NCI-H146 treated with DMSO at 0.1 percent for 48 hours (cell line): ENCODE measurements at regions not wholly inside any gene's neighbourhood (a gene's known extent, or its start where the extent isn't known, plus 50 kb on each side); places are given as distances from the start of the nearest gene placed in this dataset.
"Not testable (repeated sequence)": the region's sequence is repeated elsewhere in the genome, so short reads cannot be mapped to it uniquely, and the experiment has no call there.

Experiments
- DNase-seq: peaks from one replicate; lab custom pipeline; 2025; ENCODE audit not compliant: unreplicated experiment; lab: John Stamatoyannopoulos, UW

- no peak for DNase-seq
Measured at GRCh38 chr22:25281675-25282345, 62.4 kb downstream of the CRYBB2 start.

DNA sequence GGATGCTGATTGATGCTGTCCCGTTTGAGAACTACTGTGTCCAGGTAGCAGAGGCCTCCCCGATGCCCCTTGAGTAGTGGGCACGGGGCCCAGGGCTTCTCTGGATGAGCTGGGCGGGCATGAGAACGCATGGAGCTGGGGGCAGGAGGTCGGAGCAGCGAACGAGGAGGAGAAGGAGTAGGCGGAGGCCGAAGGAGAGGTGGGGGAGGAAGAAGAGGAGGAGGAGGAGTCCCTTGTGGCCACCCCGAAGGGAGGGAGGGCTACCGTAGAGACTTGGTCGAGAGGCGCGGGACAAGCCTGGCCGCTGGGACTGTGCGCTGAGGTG, 62.9 kb downstream of the CRYBB2 start:
- no peak for DNase-seq

- no peak for DNase-seq
Measured at GRCh38 chr22:25282671-25283561, 63.5 kb downstream of the CRYBB2 start.

- not testable (repeated sequence) for DNase-seq
Measured at GRCh38 chr22:25288481-25288880, 69.0 kb downstream of the CRYBB2 start.

GRCh38 chr22:25301912-25302311, 82.5 kb downstream of the CRYBB2 start:
- DNase-seq = not testable (repeated sequence)

DNA sequence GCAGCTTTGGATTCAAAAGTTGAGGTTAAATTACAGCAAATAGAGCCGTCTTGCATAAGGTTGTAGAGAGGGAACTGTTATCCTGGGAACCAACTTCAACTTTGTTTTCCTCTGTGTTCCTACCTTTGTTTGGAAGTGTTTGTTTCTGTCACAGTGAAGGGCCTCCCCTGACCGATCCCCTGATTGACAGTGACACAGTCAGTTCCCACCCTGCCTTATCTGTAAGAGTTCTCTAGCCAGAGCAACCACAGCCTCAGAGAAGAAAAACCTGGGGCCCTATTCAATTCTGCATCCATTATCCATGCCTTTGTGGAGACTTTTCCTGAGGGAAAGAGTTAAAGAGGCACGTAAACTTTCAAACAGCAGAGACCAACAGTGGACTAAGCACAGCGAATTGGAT, 90.1 kb downstream of the CRYBB2 start:
- DNase-seq = not testable (repeated sequence)

DNA sequence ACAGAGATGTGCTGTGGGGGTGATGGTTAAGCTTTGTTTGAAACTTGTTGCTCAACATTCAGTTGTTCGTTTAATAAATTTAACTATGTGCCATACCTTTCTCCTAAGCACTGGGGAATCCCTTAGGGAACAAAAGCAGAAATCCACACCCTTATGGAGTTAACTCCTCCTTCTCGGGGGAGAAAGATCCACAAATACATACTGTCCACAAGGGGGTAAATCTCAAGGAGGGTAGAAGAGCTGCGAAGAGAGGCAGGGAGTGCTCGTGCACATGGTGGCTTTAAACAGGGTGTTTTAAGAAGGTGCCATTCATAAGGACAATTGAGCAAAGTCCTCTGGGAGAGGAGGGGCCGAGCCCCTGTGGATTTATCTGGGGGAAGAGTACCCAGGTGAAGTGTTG, 92.5 kb downstream of the CRYBB2 start:
- DNase-seq = not testable (repeated sequence)

DNA sequence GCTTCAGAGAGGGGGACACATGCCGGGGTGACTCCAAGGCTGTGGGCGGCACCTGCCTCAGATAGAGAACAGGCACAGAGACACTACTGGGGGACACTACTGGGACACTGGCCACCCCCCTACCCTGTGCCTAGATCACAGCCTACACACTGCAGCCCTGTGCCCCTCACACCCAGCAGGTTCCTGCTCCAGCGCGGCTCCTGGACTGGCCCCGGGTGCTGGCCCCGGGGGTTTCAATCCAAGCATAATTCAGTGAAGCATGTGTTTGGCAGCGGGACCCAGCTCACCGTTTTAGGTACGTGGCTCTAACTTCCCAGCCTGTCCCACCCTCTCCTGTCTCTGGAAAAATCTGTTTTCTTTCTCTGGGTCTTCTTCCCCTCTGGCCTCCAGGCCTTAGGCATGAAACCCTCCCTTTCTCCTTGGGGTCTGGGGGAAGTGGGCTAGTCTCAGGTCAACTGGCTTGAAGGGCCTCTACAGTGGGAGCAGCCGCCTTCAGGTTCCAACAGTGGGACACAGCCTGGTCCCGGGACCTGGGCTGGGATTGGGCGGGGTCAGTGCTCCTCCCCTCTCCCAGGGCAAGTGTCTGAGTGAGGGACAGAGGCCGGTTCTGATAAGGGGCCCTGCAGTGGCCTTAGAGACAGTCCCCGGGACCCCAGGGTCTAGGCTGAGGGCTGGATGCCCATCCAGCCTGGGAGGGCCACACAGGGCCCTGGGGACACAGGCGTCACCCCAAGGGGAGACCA, 98.8 kb downstream of the CRYBB2 start:
- no peak for DNase-seq

- DNase-seq = no peak
Measured at GRCh38 chr22:25327018-25327755, 107.7 kb downstream of the CRYBB2 start.

DNA sequence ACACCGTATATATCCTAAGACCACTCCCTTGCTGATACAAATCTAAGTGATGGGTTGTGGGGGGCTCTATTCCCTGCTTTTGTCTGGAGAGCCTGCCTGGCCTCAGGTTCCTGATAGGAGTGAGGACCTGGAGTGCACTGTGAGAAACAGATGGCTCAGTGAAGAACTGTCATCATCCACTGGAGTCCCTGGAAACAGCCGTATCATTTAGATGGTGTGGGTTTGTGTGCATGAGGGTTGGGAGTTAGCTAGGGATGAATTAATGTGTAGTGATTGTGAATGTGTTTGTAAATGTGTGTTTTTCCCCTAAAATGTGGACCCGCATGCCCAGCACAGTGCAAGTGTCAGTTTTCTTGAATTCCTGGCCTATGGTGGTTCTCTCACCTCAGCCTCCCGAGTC, 111.6 kb downstream of the CRYBB2 start:
- no peak for DNase-seq

DNA sequence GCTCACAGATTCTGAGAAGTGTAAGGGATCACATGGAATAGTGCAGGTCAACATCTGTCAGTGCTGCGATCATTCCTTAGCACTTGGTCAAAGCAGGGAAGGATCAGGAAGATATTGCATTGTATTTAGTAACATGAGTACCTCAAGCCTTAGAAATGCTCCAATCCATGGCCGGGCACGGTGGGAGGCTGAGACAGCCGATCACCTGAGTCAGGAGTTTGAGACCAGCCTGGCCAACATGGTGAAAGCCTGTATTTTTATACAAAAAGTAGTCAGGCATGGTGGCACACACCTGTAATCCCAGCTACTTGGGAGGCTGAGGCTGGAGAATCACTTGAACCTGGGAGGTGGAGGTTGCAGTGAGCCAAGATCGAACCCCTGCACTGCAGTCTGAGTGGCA, 112.5 kb downstream of the CRYBB2 start:
- not testable (repeated sequence) for DNase-seq

GRCh38 chr22:25332386-25332785, 112.9 kb downstream of the CRYBB2 start:
- no peak for DNase-seq

- peak; percentile 3 for DNase-seq
Measured at GRCh38 chr22:25334162-25334490, 114.7 kb downstream of the CRYBB2 start.

DNA sequence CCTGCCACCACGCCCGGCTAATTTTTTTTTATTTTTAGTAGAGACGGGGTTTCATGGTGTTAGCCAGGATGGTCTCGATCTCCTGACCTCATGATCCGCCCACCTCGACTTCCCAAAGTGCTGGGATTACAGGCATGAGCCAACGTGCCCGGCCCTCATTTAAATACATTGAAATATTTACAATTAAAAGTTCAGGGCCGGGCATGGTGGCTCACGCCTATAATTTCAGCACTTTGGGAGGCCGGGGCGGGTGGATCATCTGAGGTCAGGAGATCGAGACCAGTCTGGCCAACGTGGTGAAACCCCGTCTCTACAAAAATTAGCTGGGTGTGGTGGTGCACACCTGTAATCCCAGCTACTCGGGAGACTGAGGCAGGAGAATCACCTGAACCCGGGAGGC, 115.2 kb downstream of the CRYBB2 start:
- not testable (repeated sequence) for DNase-seq

GRCh38 chr22:25335276-25335675, 115.8 kb downstream of the CRYBB2 start:
- not testable (repeated sequence) for DNase-seq

GRCh38 chr22:25340536-25340935, 121.1 kb downstream of the CRYBB2 start:
- DNase-seq = not testable (repeated sequence)

DNA sequence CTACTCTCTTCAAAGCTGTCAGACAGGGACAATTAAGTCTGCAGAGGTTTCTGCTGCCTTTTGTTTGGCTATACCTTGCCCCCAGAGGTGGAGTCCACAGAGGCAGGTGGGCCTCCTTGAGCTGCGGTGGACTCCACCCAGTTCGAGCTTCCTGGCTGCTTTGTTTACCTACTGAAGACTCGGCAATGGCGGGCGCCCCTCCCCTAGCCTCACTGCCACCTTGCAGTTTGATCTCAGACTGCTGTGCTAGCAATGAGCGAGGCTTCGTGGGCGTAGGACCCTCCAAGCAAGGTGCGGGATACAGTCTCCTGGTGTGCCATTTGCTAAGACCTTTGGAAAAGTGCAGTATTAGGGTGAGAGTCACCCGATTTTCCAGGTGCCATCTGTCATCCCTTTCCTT, 124.9 kb downstream of the CRYBB2 start:
- not testable (repeated sequence) for DNase-seq

DNA sequence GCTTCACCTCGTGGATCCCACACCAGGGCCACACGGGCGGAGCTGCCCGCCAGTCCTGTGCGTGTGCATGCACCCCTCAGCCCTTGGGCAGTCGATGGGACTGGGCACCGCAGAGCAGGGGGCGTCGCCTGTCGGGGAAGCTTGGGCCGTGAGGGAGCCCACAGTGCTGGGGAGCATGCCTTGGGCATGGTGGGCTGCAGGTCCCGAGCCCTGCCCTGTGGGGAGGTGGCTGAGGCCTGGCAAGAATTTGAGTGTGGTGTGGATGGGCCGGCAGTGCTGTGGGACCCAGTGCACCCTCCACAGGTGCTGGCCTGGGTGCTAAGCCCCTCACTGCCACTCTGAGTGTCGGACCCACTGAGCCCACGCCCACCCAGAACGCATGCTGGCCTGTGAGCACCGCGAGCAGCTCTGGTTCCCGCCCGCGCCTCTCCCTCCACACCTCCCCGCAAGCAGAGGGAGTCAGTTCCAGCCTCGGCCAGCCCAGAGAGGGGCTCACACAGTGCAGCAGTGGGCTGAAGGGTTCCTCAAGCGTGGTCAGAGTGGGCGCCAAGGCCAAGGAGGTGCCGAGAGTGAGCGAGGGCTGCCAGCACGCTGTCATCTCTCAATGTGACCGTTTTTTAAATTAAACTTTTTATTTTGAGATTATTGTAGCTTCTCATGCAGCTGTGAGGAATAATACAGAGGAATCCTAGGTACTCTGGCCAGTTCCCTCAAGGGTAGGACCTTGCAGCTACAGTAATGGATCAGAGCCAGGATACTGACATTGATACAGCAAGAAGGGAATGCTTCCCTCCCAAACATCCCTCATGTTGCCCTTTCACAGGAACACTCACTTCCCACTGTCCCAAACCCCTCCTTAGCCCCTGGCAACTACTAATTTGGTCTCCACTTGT, 127.7 kb downstream of the CRYBB2 start:
- DNase-seq = no peak

- DNase-seq = no peak
Measured at GRCh38 chr22:25347752-25348102, 128.3 kb downstream of the CRYBB2 start.

DNA sequence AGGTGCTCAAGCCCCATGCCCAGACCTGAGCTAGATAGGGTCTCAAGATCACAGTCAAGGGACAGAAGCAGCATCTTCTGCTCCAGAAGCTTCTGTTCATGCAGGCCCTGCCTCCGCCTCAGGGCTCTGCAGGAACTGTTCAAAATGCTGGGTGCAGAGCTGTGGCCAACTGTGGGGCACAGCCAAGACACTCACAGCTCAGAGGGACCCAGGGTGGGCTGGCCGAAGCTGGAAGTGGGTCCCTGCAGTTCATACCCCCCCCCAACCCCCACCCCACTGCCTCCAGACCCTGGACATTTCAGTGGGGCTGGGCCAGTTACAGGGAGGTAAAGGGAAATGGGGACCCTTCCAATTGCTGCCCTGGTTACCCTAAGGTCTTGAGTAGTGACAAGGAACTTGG, 129.0 kb downstream of the CRYBB2 start:
- no peak for DNase-seq
